Activated naive CD4-positive, alpha-beta T cell treated with anti-CD3 and anti-CD28 coated beads, Interleukin-2, amount 10 ng/mL, durations not matched to agents 7 days and 5 days (primary cell): ENCODE measurements at regions not wholly inside any gene's neighbourhood (a gene's known extent, or its start where the extent isn't known, plus 50 kb on each side); places are given as distances from the start of the nearest gene placed in this dataset.

Source experiments
- CTCF ChIA-PET: fragments of 350-600 bp; sonication (Branson Sonifier 250); formaldehyde crosslinking; loops from one replicate; lab custom pipeline; 2021; ENCODE audit warnings: antibody characterized with exemption; lab: Charles Lee
- DNase-seq: peaks from one replicate; pipeline ENCODE4 v3.0.0-alpha.2; 2020
- H3K27ac Mint-ChIP-seq: one replicate; pipeline ENCODE4 v1.8.0; 2021; ENCODE audit warnings: mild to moderate bottlenecking, moderate library complexity, mixed read lengths
- H3K27me3 Mint-ChIP-seq: one replicate; pipeline ENCODE4 v1.8.0; 2021; ENCODE audit warnings: mild to moderate bottlenecking, mixed read lengths
- H3K36me3 Mint-ChIP-seq: one replicate; pipeline ENCODE4 v1.8.0; 2021; ENCODE audit warnings: mixed read lengths
- H3K4me1 Mint-ChIP-seq: one replicate; pipeline ENCODE4 v1.8.0; 2021; ENCODE audit warnings: mixed read lengths
- H3K4me3 Mint-ChIP-seq: one replicate; pipeline ENCODE4 v1.8.0; 2021; ENCODE audit warnings: mild to moderate bottlenecking, moderate library complexity, mixed read lengths
- H3K9me3 Mint-ChIP-seq: one replicate; pipeline ENCODE4 v1.8.0; 2021; ENCODE audit warnings: mixed read lengths

DNA sequence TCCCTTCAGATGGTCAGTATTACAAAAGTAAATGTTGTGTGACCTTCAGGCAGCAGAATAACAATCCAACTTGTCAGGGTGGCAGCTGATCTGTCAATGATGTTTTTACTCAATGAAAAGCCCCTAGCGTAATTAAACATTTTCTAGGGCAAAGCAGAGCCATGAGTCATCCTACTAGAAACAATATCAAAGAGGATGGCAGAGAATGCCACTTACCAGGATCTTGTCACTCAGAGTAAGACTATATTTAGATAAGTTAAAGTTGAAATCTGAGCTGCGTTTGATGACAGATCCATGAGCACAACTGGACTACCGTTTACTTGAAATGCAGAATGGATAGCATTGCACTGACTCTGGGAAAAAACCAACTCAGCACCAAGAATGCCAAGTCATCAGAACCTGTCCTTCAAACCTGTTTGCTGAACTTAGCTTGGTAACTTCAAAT, 612.6 kb upstream of the ACVR2A start:
- H3K4me3 Mint-ChIP-seq = no peak overlapping the region
- no peak overlapping the region for H3K27ac Mint-ChIP-seq
- CTCF ChIA-PET = no interaction called here
- peaks cover 7% of the 10 kb centered on the region for H3K4me1 Mint-ChIP-seq
- no peaks in the 10 kb centered on the region for H3K27me3 Mint-ChIP-seq
- H3K36me3 Mint-ChIP-seq = no peaks in the 10 kb centered on the region
- H3K9me3 Mint-ChIP-seq = peaks cover 2% of the 10 kb centered on the region
- DNase-seq = no peak

- Mint-ChIP-seq H3K27me3 (no peaks in the 10 kb centered on the region), H3K36me3 (no peaks in the 10 kb centered on the region), H3K4me1 (peaks cover 7% of the 10 kb centered on the region), H3K9me3 (peaks cover 3% of the 10 kb centered on the region), H3K4me3 (no peak overlapping the region), H3K27ac (peak overlapping the region; percentile 46)
- CTCF ChIA-PET = no interaction called here
- no peak for DNase-seq
These were observed 613.2 kb upstream of the ACVR2A start for GRCh38 chr2:147231607-147232006.

DNA sequence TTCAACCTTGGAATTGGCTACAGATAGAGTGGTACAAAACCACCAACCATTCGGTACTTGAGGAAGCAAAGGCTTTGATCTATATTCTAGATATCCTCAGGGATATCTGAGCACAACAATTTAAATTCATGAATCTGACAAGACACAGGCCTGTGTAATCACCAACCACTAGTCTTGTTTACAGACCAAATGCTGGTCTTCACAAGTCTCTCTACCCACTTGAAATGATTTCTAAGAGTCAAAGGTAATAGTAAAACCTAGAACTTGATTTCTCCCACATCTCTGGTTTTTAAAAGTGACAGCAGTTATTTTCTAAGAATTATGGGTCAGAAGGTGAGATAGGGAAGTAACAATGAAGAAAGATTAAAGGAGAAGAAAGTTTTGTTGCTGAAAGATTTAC, 613.7 kb upstream of the ACVR2A start:
- H3K27ac Mint-ChIP-seq = no peak overlapping the region
- CTCF ChIA-PET = no interaction called here
- peaks cover 7% of the 10 kb centered on the region for H3K4me1 Mint-ChIP-seq

DNA sequence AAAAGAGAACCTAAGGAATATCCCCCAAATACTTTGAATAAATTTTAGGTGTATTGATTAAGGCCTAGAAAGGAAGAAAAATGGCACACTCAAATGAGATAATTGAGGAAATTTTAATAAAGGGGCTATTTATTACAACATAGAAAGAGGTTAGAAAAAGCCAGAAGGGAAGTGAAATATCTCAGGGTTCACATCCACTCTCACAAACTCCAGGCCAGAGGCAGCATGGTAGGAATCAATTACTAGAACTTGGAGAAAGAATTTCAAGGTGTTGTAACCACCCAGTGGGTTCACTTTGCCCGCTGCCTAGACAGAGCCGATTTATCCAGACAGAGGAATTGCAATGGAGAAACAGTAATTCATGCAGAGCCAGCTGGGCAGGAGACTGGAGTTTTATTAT, 617.5 kb upstream of the ACVR2A start:
- Mint-ChIP-seq H3K4me3 (no peak overlapping the region), H3K27me3 (no peaks in the 10 kb centered on the region), H3K36me3 (no peaks in the 10 kb centered on the region), H3K4me1 (peaks cover 7% of the 10 kb centered on the region), H3K27ac (no peak overlapping the region), H3K9me3 (peaks cover 3% of the 10 kb centered on the region)
- no peak for DNase-seq
- CTCF ChIA-PET = no interaction called here

More for the DNA sequence above, 613.7 kb upstream of the ACVR2A start:
- DNase-seq = no peak
- Mint-ChIP-seq H3K36me3 (no peaks in the 10 kb centered on the region), H3K27me3 (no peaks in the 10 kb centered on the region), H3K9me3 (peaks cover 3% of the 10 kb centered on the region), H3K4me3 (no peak overlapping the region)

DNA sequence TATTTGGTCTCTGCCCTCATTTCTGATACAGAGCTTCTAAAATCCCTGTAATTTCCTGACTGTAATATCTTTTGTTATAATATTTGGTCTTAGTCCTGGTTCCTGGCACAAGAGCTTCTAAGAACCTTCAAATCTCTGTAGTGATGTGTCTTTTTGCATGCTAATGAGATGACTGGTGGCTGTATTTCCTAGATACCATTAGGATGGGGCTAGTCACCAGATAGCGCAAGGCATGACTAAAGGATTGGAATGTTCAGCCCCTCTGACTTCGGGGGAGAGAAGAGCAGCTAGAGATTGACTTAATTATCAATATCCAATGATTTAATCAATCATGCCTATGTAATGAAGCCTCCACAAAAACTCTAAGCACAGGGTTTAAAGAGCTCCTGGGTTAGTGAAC, 620.8 kb upstream of the ACVR2A start:
- CTCF ChIA-PET = no interaction called here
- Mint-ChIP-seq H3K4me1 (no peaks in the 10 kb centered on the region), H3K4me3 (no peak overlapping the region), H3K27me3 (no peaks in the 10 kb centered on the region), H3K36me3 (no peaks in the 10 kb centered on the region), H3K27ac (no peak overlapping the region), H3K9me3 (peaks cover 11% of the 10 kb centered on the region)
- no peak for DNase-seq

DNA sequence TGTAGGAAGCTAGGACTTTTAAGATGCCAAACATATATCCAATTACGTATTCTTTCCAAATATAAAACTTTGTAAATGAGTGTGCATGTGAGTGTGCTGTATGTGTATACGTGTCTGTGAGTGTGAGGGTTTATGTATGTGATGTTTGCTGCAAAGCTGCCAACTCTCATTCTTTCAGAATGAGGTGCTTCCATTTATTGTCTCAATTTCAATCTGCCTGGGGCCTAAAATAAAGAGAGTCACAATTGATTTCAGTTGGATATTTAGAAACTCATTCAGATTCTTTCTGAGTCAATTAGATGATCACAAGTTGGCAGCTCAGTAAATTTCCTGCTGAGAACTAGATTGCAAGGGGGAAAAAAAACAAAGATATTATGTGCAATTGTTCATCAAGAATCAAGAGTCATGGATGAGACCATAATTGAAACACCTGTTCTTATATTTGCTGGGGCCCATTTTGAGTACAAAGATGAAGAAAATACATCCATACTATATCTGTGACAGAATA, 621.2 kb upstream of the ACVR2A start:
- H3K9me3 Mint-ChIP-seq = peaks cover 11% of the 10 kb centered on the region
- H3K27me3 Mint-ChIP-seq = no peaks in the 10 kb centered on the region
- H3K4me1 Mint-ChIP-seq = no peaks in the 10 kb centered on the region
- no peaks in the 10 kb centered on the region for H3K36me3 Mint-ChIP-seq
- no peak for DNase-seq
- no peak overlapping the region for H3K4me3 Mint-ChIP-seq
- H3K27ac Mint-ChIP-seq = no peak overlapping the region
- CTCF ChIA-PET = no interaction called here

- DNase-seq = no peak
- Mint-ChIP-seq H3K27me3 (no peaks in the 10 kb centered on the region), H3K4me1 (no peaks in the 10 kb centered on the region), H3K36me3 (no peaks in the 10 kb centered on the region), H3K4me3 (no peak overlapping the region), H3K9me3 (peaks cover 11% of the 10 kb centered on the region), H3K27ac (no peak overlapping the region)
- CTCF ChIA-PET = no interaction called here
These were observed 621.7 kb upstream of the ACVR2A start for GRCh38 chr2:147223119-147223518.

DNA sequence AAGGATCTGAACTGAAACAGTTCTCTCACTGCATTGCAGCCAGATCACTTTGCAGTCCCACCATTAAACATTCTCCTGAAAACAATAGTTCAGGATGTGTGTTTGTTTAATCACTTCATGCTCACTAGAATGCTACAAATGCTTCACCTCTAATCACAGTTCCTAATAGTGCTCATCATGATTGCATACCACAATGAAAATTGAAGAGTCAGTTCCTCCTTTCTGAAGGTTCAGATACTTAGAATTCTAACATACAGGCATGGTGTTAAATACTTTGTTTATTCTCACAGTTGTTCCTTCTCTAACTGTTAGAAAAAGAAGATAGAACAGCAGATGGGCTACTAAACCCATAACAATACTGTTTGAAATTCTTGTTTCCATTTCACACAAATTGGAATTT, 622.3 kb upstream of the ACVR2A start:
- CTCF ChIA-PET = no interaction called here
- peaks cover 11% of the 10 kb centered on the region for H3K9me3 Mint-ChIP-seq
- no peak overlapping the region for H3K27ac Mint-ChIP-seq
- H3K4me3 Mint-ChIP-seq = no peak overlapping the region
- DNase-seq = no peak
- H3K4me1 Mint-ChIP-seq = no peaks in the 10 kb centered on the region
- H3K36me3 Mint-ChIP-seq = no peaks in the 10 kb centered on the region
- H3K27me3 Mint-ChIP-seq = no peaks in the 10 kb centered on the region

DNA sequence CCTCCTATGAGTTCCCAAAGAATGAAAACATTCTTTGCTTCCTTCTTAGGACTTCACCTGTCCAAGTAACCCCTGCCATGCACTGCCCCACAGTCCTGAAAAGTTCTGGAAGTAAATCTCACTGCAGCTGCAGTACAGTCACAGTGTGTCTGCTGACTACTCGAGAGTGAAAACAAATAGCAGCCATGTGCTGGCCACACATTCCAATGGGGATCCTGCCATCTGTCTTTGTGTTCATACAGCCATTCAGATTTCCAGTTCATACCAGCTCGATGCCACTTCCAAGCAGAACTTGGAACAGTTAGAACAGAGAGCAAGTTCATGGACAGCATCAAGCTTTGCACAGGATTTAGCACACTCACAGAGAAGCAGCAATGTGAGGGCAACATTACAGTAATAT, 629.9 kb upstream of the ACVR2A start:
- Mint-ChIP-seq H3K27ac (no peak overlapping the region), H3K27me3 (no peaks in the 10 kb centered on the region), H3K4me1 (no peaks in the 10 kb centered on the region), H3K36me3 (no peaks in the 10 kb centered on the region), H3K4me3 (no peak overlapping the region), H3K9me3 (peaks cover 4% of the 10 kb centered on the region)
- CTCF ChIA-PET = no interaction called here
- DNase-seq = no peak

DNA sequence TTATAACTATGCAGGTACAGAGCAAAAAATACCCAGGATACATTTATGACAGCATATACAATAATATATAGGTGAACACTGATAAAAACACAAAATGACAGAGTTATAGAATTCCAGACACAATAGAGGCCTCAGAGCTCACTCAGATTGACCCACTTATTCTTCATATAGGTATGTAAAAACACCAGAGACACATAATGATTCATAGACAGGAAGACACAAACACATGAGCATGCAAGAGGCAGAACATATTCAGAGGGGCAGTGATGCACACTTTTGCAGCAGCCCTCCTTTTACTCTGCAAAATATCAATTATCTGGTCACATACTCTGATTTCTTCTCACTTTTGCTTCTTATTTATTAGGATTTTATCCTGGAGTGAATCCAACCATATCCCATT, 633.3 kb upstream of the ACVR2A start:
- CTCF ChIA-PET = no interaction called here
- H3K36me3 Mint-ChIP-seq = no peaks in the 10 kb centered on the region
- no peak overlapping the region for H3K4me3 Mint-ChIP-seq

GRCh38 chr2:147204102-147204501, 640.7 kb upstream of the ACVR2A start:
- Mint-ChIP-seq H3K4me3 (no peak overlapping the region), H3K27ac (no peak overlapping the region), H3K36me3 (no peaks in the 10 kb centered on the region), H3K9me3 (peaks cover 12% of the 10 kb centered on the region), H3K4me1 (no peaks in the 10 kb centered on the region), H3K27me3 (peaks cover 7% of the 10 kb centered on the region)
- CTCF ChIA-PET = no interaction called here
- DNase-seq = no peak

More for the DNA sequence above, 633.3 kb upstream of the ACVR2A start:
- DNase-seq = no peak
- peaks cover 5% of the 10 kb centered on the region for H3K9me3 Mint-ChIP-seq
- no peaks in the 10 kb centered on the region for H3K4me1 Mint-ChIP-seq
- H3K27me3 Mint-ChIP-seq = no peaks in the 10 kb centered on the region
- H3K27ac Mint-ChIP-seq = no peak overlapping the region

DNA sequence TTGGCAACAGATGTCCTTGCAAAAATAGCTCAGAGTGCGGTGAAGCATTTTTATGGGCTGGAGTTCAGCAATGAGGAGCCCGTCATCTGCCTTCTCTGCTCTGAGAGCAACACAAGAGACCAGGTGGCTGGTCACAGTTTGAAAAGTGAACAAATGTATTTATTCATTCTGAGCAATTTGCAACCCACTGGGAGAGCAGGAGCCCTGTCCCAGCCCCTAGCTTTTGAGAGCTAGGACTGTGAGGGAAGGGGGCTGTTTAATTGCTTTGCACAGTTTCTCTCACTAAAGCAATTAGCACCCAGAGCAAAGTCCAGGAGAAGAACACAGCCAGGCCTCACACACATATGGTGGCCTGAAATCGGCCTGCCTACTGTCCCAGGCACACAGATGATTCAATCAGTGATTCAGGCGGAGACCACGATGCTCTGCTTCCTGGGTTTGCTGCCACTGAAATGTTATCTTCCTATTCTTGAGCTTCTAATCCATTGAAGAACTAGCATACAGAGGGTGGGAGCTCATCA, 646.1 kb upstream of the ACVR2A start:
- H3K4me1 Mint-ChIP-seq = no peaks in the 10 kb centered on the region
- no peaks in the 10 kb centered on the region for H3K9me3 Mint-ChIP-seq
- no peak overlapping the region for H3K27ac Mint-ChIP-seq
- CTCF ChIA-PET = interaction anchor here (1.2 kb wide), 1 partner anchor 153 kb away, joined by 3 read pairs; no protein-coding TSS in a partner anchor
- H3K36me3 Mint-ChIP-seq = no peaks in the 10 kb centered on the region
- H3K4me3 Mint-ChIP-seq = no peak overlapping the region
- no peak for DNase-seq
- no peaks in the 10 kb centered on the region for H3K27me3 Mint-ChIP-seq

- Mint-ChIP-seq H3K4me1 (no peaks in the 10 kb centered on the region), H3K27me3 (no peaks in the 10 kb centered on the region), H3K36me3 (no peaks in the 10 kb centered on the region), H3K27ac (no peak overlapping the region), H3K4me3 (no peak overlapping the region), H3K9me3 (no peaks in the 10 kb centered on the region)
- no peak for DNase-seq
- CTCF ChIA-PET = interaction anchor here (1.2 kb wide), 1 partner anchor 153 kb away, joined by 3 read pairs; no protein-coding TSS in a partner anchor
These were observed 646.9 kb upstream of the ACVR2A start for GRCh38 chr2:147197754-147198483.

GRCh38 chr2:147182260-147182659, 662.6 kb upstream of the ACVR2A start:
- peak overlapping the region; percentile 55 for H3K27ac Mint-ChIP-seq
- peaks cover 19% of the 10 kb centered on the region for H3K4me1 Mint-ChIP-seq
- peaks cover 32% of the 10 kb centered on the region for H3K9me3 Mint-ChIP-seq
- H3K27me3 Mint-ChIP-seq = no peaks in the 10 kb centered on the region
- peak; percentile 56 for DNase-seq
- H3K4me3 Mint-ChIP-seq = no peak overlapping the region
- CTCF ChIA-PET = no interaction called here
- H3K36me3 Mint-ChIP-seq = peaks cover 2% of the 10 kb centered on the region
